GM23338 (cell line): ENCODE measurements at regions not wholly inside any gene's neighbourhood (a gene's known extent, or its start where the extent isn't known, plus 50 kb on each side); places are given as distances from the start of the nearest gene placed in this dataset.

Experiments used
- ATAC-seq: fragments of 200-7000 bp; cut with Tn5 transposase; 3 replicates; pipeline ENCODE4 v1.9.1; 2020
- DNase-seq: peaks from one replicate; pipeline ENCODE4 v3.0.0-alpha.2; 2015; ENCODE audit warnings: low spot score
- H2AFZ ChIP-seq: fragments of 200-600 bp; sonication (generic); 2 replicates; pipeline ENCODE4 v1.8.0; 2016; ENCODE audit warnings: antibody characterized with exemption, mild to moderate bottlenecking, moderate library complexity
- H3F3A ChIP-seq: fragments of 200-600 bp; sonication (generic); replicated peaks from 2 replicates; pipeline ENCODE4 v1.8.0; 2017; ENCODE audit warnings: antibody characterized with exemption, mixed run types, low read depth
- H3K27ac ChIP-seq: fragments of 200-600 bp; sonication (generic); 2 replicates; pipeline ENCODE4 v1.6.1; 2016; ENCODE audit warnings: low read depth
- H3K27me3 ChIP-seq: fragments of 200-600 bp; sonication (generic); 2 replicates; pipeline ENCODE4 v1.8.0; 2016; ENCODE audit warnings: mild to moderate bottlenecking, mixed run types, moderate library complexity; ENCODE audit not compliant: insufficient read depth
- H3K36me3 ChIP-seq: fragments of 200-600 bp; sonication (generic); 2 replicates; pipeline ENCODE4 v1.8.0; 2016; ENCODE audit warnings: mild to moderate bottlenecking; ENCODE audit not compliant: insufficient read depth
- H3K4me1 ChIP-seq: fragments of 200-600 bp; sonication (generic); 2 replicates; pipeline ENCODE4 v1.8.0; 2016; ENCODE audit warnings: mild to moderate bottlenecking, moderate library complexity; ENCODE audit not compliant: insufficient read depth
- H3K4me2 ChIP-seq: fragments of 200-600 bp; sonication (generic); 2 replicates; pipeline ENCODE4 v1.7.1; 2017; ENCODE audit warnings: mixed run types
- H3K4me3 ChIP-seq: fragments of 200-600 bp; sonication (generic); 2 replicates; pipeline ENCODE4 v1.6.1; 2016; ENCODE audit warnings: mixed run types
- H3K79me2 ChIP-seq: fragments of 200-600 bp; sonication (generic); replicated peaks from 2 replicates; pipeline ENCODE4 v1.8.0; 2017; ENCODE audit warnings: mild to moderate bottlenecking; ENCODE audit not compliant: insufficient read depth
- H3K9me2 ChIP-seq: fragments of 200-600 bp; sonication (generic); 2 replicates; pipeline ENCODE4 v1.8.0; 2017; ENCODE audit not compliant: insufficient read depth
- H4K20me1 ChIP-seq: fragments of 200-600 bp; sonication (generic); replicated peaks from 2 replicates; pipeline ENCODE4 v1.8.0; 2017; ENCODE audit warnings: mild to moderate bottlenecking; ENCODE audit not compliant: insufficient read depth
- H3K27ac Mint-ChIP-seq: 2 replicates; pipeline ENCODE4 v1.8.0; 2020; ENCODE audit warnings: inconsistent platforms, mild to moderate bottlenecking, moderate library complexity, mixed read lengths
- H3K27me3 Mint-ChIP-seq: 3 replicates; pipeline ENCODE4 v1.8.0; 2022; ENCODE audit warnings: low read depth, mild to moderate bottlenecking, moderate library complexity, mixed read lengths, inconsistent platforms; ENCODE audit not compliant: insufficient read depth, poor library complexity
- H3K36me3 Mint-ChIP-seq: 3 replicates; pipeline ENCODE4 v1.8.0; 2021; ENCODE audit warnings: low read depth, mild to moderate bottlenecking, inconsistent platforms, moderate library complexity, mixed read lengths
- H3K4me1 Mint-ChIP-seq: 3 replicates; pipeline ENCODE4 v1.8.0; 2020; ENCODE audit warnings: mild to moderate bottlenecking, inconsistent platforms, mixed read lengths
- H3K4me3 Mint-ChIP-seq: 3 replicates; pipeline ENCODE4 v1.8.0; 2021; ENCODE audit warnings: moderate library complexity, mild to moderate bottlenecking, inconsistent platforms, mixed read lengths
- H3K9me3 Mint-ChIP-seq: 3 replicates; pipeline ENCODE4 v1.8.0; 2020; ENCODE audit warnings: moderate library complexity, mild to moderate bottlenecking, inconsistent platforms, mixed read lengths
- CREB1 ChIP-seq: fragments of 250-450 bp; sonication (Bioruptor Pico); IDR thresholded peaks from 2 replicates; pipeline ENCODE4 v1.5.0; 2020; ENCODE audit warnings: low read depth, mild to moderate bottlenecking, moderate library complexity
- EZH2 ChIP-seq: fragments of 200-600 bp; sonication (generic); IDR thresholded peaks from one replicate; pipeline ENCODE4 v1.8.0; 2017; ENCODE audit warnings: antibody characterized with exemption, mild to moderate bottlenecking, low read depth; ENCODE audit not compliant: unreplicated experiment
- EZH2phosphoT487 ChIP-seq: fragments of 200-600 bp; sonication (generic); IDR thresholded peaks from one replicate; pipeline ENCODE4 v1.8.1; 2018; ENCODE audit warnings: antibody characterized with exemption; ENCODE audit not compliant: unreplicated experiment
- JUNB ChIP-seq: IDR thresholded peaks from one replicate; pipeline ENCODE4 v1.6.1; 2016; ENCODE audit warnings: antibody characterized with exemption; ENCODE audit not compliant: unreplicated experiment
- NANOG ChIP-seq: IDR thresholded peaks from 2 replicates; pipeline ENCODE4 v1.6.1; 2016; ENCODE audit warnings: antibody characterized with exemption, borderline replicate concordance
- POLR2AphosphoS5 ChIP-seq: IDR thresholded peaks from 2 replicates; pipeline ENCODE4 v1.6.1; 2016; ENCODE audit warnings: antibody characterized with exemption, low read depth
- STAT1 ChIP-seq: IDR thresholded peaks from one replicate; pipeline ENCODE4 v1.6.1; 2016; ENCODE audit warnings: antibody characterized with exemption; ENCODE audit not compliant: unreplicated experiment
- ZNF114 ChIP-seq: fragments of 250-450 bp; sonication (Bioruptor Pico); IDR thresholded peaks from 2 replicates; pipeline ENCODE4 v1.5.0; 2020; ENCODE audit warnings: mild to moderate bottlenecking, moderate library complexity
- ZNF331 ChIP-seq: fragments of 250-450 bp; sonication (Bioruptor Pico); IDR thresholded peaks from 2 replicates; pipeline ENCODE4 v1.5.0; 2020; ENCODE audit warnings: low read depth, mild to moderate bottlenecking, moderate library complexity
- TF ChIP-seq, protein P1 (sequence below): IDR thresholded peaks from 2 replicates; pipeline ENCODE4 v1.6.1; 2016; ENCODE audit warnings: antibody characterized with exemption
- TF ChIP-seq, protein P2 (sequence below): fragments of 250-450 bp; sonication (Bioruptor Pico); IDR thresholded peaks from 2 replicates; pipeline ENCODE4 v1.5.0; 2020; ENCODE audit warnings: mild to moderate bottlenecking, moderate library complexity
- TF ChIP-seq, protein P3 (sequence below): IDR thresholded peaks from one replicate; pipeline ENCODE4 v1.6.1; 2018; ENCODE audit warnings: antibody characterized with exemption; ENCODE audit not compliant: unreplicated experiment
- TF ChIP-seq, protein P4 (sequence below), 2 experiments: fragments of 200-600 bp in 1 of 2; sonication (generic) in 1 of 2; conservative IDR thresholded peaks; 2 replicates each; pipeline versions ENCODE4 v1.5.1 to v1.6.1; 2016 to 2017; ENCODE audit warnings: antibody characterized with exemption in 2 of 2, low read depth in 2 of 2, mild to moderate bottlenecking in 2 of 2, moderate library complexity in 1 of 2

DNA sequence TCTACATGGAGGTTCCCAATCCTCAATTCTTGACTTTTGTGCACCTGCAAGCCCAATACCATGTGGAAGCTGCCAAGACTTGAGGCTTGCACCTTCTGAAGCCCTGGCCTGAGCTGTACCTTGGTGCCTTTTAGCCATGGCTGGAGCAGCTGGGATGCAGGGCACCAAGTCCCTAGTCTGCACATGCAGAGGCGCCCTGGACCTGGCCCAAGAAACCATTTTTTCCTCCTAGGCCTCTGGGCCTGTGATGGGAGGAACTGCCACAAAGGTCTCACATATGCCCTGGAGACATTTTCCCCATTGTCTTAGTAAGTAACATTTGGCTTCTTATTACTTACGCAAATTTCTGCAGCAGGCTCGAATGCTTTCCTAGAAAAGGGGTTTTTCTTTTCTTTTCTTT lies 431.9 kb upstream of the ANO5 start (continued):
- no peak for TF ChIP-seq CREB1 (CRISPR knock-in tag)
- TF ChIP-seq, protein P1, sequence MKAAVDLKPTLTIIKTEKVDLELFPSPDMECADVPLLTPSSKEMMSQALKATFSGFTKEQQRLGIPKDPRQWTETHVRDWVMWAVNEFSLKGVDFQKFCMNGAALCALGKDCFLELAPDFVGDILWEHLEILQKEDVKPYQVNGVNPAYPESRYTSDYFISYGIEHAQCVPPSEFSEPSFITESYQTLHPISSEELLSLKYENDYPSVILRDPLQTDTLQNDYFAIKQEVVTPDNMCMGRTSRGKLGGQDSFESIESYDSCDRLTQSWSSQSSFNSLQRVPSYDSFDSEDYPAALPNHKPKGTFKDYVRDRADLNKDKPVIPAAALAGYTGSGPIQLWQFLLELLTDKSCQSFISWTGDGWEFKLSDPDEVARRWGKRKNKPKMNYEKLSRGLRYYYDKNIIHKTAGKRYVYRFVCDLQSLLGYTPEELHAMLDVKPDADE = no peak

DNA sequence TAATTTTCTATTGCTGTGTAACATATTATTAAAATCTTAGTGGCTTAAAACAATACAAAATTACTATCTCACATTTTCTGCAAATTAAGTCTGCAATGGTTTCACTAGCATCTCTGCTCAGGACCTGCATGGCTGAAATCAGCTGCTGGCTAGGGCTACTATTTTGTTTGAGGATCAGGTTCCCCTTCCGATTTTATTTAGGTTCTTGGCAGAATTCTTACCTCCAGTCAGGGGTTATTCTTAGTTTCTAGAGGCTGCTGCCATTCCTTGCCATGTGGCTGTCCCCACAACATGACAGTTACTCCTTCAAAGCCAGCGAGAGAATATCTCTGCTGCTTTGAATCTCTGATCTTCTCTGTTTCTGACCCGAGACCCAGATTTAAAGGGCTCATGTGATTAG lies 424.5 kb upstream of the ANO5 start:
- Histone ChIP-seq H3K27ac (no peak overlapping the region), H3K9me2 (no peaks in the 10 kb centered on the region), H3K36me3 (no peaks in the 10 kb centered on the region), H3K4me2 (no peak overlapping the region), H4K20me1 (no peaks in the 10 kb centered on the region), H3F3A (no peaks in the 10 kb centered on the region), H3K79me2 (no peaks in the 10 kb centered on the region), H2AFZ (no peak overlapping the region), H3K4me3 (no peak overlapping the region), H3K4me1 (no peaks in the 10 kb centered on the region), H3K27me3 (no peaks in the 10 kb centered on the region)
- no peak overlapping the region for H3K4me3 Mint-ChIP-seq
- H3K9me3 Mint-ChIP-seq = no peaks in the 10 kb centered on the region
- H3K27me3 Mint-ChIP-seq = no peaks in the 10 kb centered on the region
- no peak for DNase-seq
- H3K27ac Mint-ChIP-seq = no peak overlapping the region
- H3K4me1 Mint-ChIP-seq = no peaks in the 10 kb centered on the region
- ATAC-seq = no peak
- H3K36me3 Mint-ChIP-seq = no peaks in the 10 kb centered on the region
- TF ChIP-seq, protein P1 = no peak
- TF ChIP-seq, protein P2, sequence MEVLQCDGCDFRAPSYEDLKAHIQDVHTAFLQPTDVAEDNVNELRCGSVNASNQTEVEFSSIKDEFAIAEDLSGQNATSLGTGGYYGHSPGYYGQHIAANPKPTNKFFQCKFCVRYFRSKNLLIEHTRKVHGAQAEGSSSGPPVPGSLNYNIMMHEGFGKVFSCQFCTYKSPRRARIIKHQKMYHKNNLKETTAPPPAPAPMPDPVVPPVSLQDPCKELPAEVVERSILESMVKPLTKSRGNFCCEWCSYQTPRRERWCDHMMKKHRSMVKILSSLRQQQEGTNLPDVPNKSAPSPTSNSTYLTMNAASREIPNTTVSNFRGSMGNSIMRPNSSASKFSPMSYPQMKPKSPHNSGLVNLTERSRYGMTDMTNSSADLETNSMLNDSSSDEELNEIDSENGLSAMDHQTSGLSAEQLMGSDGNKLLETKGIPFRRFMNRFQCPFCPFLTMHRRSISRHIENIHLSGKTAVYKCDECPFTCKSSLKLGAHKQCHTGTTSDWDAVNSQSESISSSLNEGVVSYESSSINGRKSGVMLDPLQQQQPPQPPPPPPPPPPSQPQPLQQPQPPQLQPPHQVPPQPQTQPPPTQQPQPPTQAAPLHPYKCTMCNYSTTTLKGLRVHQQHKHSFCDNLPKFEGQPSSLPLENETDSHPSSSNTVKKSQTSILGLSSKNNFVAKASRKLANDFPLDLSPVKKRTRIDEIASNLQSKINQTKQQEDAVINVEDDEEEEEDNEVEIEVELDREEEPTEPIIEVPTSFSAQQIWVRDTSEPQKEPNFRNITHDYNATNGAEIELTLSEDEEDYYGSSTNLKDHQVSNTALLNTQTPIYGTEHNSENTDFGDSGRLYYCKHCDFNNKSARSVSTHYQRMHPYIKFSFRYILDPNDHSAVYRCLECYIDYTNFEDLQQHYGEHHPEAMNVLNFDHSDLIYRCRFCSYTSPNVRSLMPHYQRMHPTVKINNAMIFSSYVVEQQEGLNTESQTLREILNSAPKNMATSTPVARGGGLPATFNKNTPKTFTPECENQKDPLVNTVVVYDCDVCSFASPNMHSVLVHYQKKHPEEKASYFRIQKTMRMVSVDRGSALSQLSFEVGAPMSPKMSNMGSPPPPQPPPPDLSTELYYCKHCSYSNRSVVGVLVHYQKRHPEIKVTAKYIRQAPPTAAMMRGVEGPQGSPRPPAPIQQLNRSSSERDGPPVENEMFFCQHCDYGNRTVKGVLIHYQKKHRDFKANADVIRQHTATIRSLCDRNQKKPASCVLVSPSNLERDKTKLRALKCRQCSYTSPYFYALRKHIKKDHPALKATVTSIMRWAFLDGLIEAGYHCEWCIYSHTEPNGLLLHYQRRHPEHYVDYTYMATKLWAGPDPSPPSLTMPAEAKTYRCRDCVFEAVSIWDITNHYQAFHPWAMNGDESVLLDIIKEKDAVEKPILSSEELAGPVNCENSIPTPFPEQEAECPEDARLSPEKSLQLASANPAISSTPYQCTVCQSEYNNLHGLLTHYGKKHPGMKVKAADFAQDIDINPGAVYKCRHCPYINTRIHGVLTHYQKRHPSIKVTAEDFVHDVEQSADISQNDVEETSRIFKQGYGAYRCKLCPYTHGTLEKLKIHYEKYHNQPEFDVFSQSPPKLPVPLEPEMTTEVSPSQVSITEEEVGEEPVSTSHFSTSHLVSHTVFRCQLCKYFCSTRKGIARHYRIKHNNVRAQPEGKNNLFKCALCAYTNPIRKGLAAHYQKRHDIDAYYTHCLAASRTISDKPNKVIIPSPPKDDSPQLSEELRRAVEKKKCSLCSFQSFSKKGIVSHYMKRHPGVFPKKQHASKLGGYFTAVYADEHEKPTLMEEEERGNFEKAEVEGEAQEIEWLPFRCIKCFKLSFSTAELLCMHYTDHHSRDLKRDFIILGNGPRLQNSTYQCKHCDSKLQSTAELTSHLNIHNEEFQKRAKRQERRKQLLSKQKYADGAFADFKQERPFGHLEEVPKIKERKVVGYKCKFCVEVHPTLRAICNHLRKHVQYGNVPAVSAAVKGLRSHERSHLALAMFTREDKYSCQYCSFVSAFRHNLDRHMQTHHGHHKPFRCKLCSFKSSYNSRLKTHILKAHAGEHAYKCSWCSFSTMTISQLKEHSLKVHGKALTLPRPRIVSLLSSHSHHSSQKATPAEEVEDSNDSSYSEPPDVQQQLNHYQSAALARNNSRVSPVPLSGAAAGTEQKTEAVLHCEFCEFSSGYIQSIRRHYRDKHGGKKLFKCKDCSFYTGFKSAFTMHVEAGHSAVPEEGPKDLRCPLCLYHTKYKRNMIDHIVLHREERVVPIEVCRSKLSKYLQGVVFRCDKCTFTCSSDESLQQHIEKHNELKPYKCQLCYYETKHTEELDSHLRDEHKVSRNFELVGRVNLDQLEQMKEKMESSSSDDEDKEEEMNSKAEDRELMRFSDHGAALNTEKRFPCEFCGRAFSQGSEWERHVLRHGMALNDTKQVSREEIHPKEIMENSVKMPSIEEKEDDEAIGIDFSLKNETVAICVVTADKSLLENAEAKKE = no peak
- TF ChIP-seq JUNB (no peak), EZH2 (no peak), ZNF114 (CRISPR knock-in tag) (no peak), ZNF331 (CRISPR knock-in tag) (no peak), POLR2AphosphoS5 (no peak), STAT1 (no peak), NANOG (no peak), EZH2phosphoT487 (no peak)
- TF ChIP-seq, protein P3, sequence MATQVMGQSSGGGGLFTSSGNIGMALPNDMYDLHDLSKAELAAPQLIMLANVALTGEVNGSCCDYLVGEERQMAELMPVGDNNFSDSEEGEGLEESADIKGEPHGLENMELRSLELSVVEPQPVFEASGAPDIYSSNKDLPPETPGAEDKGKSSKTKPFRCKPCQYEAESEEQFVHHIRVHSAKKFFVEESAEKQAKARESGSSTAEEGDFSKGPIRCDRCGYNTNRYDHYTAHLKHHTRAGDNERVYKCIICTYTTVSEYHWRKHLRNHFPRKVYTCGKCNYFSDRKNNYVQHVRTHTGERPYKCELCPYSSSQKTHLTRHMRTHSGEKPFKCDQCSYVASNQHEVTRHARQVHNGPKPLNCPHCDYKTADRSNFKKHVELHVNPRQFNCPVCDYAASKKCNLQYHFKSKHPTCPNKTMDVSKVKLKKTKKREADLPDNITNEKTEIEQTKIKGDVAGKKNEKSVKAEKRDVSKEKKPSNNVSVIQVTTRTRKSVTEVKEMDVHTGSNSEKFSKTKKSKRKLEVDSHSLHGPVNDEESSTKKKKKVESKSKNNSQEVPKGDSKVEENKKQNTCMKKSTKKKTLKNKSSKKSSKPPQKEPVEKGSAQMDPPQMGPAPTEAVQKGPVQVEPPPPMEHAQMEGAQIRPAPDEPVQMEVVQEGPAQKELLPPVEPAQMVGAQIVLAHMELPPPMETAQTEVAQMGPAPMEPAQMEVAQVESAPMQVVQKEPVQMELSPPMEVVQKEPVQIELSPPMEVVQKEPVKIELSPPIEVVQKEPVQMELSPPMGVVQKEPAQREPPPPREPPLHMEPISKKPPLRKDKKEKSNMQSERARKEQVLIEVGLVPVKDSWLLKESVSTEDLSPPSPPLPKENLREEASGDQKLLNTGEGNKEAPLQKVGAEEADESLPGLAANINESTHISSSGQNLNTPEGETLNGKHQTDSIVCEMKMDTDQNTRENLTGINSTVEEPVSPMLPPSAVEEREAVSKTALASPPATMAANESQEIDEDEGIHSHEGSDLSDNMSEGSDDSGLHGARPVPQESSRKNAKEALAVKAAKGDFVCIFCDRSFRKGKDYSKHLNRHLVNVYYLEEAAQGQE = no peak
- TF ChIP-seq, protein P4, sequence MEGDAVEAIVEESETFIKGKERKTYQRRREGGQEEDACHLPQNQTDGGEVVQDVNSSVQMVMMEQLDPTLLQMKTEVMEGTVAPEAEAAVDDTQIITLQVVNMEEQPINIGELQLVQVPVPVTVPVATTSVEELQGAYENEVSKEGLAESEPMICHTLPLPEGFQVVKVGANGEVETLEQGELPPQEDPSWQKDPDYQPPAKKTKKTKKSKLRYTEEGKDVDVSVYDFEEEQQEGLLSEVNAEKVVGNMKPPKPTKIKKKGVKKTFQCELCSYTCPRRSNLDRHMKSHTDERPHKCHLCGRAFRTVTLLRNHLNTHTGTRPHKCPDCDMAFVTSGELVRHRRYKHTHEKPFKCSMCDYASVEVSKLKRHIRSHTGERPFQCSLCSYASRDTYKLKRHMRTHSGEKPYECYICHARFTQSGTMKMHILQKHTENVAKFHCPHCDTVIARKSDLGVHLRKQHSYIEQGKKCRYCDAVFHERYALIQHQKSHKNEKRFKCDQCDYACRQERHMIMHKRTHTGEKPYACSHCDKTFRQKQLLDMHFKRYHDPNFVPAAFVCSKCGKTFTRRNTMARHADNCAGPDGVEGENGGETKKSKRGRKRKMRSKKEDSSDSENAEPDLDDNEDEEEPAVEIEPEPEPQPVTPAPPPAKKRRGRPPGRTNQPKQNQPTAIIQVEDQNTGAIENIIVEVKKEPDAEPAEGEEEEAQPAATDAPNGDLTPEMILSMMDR (conservative IDR thresholded peaks at IDR 0.05; ENCODE audit: low read depth in 2 of 2) = no peak
